CD4-positive, alpha-beta T cell (primary cell): ENCODE measurements at regions not wholly inside any gene's neighbourhood (a gene's known extent, or its start where the extent isn't known, plus 50 kb on each side); places are given as distances from the start of the nearest gene placed in this dataset.

Experiments used
- ATAC-seq: fragments of 200-7000 bp; cut with Tn5 transposase; one replicate; pipeline ENCODE4 v1.10.0; 2022; ENCODE audit warnings: mild to moderate bottlenecking; ENCODE audit not compliant: poor library complexity
- CTCF ChIA-PET: fragments of 350-600 bp; sonication (Branson Sonifier 250); formaldehyde crosslinking; loops from one replicate; lab custom pipeline; 2021; ENCODE audit warnings: antibody characterized with exemption, inconsistent platforms; lab: Charles Lee
- POLR2A ChIA-PET: fragments of 350-600 bp; sonication (Branson Sonifier 250); formaldehyde crosslinking; loops from one replicate; lab custom pipeline; 2021; ENCODE audit warnings: antibody characterized with exemption, inconsistent platforms; lab: Charles Lee
- DNase-seq, 14 experiments: peaks; one replicate each; pipeline ENCODE4 v3.0.0-alpha.2; 2013 to 2020; ENCODE audit warnings: mixed read lengths in 2 of 14
- H3K27ac ChIP-seq, 2 donors: one replicate each; pipeline versions ENCODE4 v1.5.1 to v1.7.0; 2013; ENCODE audit warnings: low read length in 2 of 2, low read depth in 1 of 2, mild to moderate bottlenecking in 1 of 2
- H3K27me3 ChIP-seq, 2 experiments: 1 replicate in 1 of 2; 2 replicates in 1 of 2; pipeline versions ENCODE4 v1.6.1 to v1.7.0; 2013; ENCODE audit warnings: low read length in 2 of 2, control low read depth in 1 of 2, mild to moderate bottlenecking in 1 of 2, moderate library complexity in 1 of 2; ENCODE audit not compliant: insufficient read depth in 2 of 2, control insufficient read depth in 1 of 2
- H3K36me3 ChIP-seq: one replicate; pipeline ENCODE4 v1.6.1; 2013; ENCODE audit warnings: low read length, control low read depth; ENCODE audit not compliant: insufficient read depth
- H3K4me1 ChIP-seq: one replicate; pipeline ENCODE4 v1.6.1; 2013; ENCODE audit warnings: low read length, control low read depth; ENCODE audit not compliant: insufficient read depth
- H3K4me3 ChIP-seq: one replicate; pipeline ENCODE4 v1.5.1; 2013; ENCODE audit warnings: mild to moderate bottlenecking, low read length, moderate library complexity
- H3K9me3 ChIP-seq, 2 experiments: 1 replicate in 1 of 2; 2 replicates in 1 of 2; pipeline versions ENCODE4 v1.6.1 to v1.7.0; 2013; ENCODE audit warnings: low read length in 2 of 2, mild to moderate bottlenecking in 2 of 2, control low read depth in 1 of 2, moderate library complexity in 1 of 2; ENCODE audit not compliant: control insufficient read depth in 1 of 2, insufficient read depth in 1 of 2
- H3K27ac Mint-ChIP-seq: one replicate; pipeline ENCODE4 v1.8.0; 2020; ENCODE audit warnings: mixed read lengths
- H3K27me3 Mint-ChIP-seq: one replicate; pipeline ENCODE4 v1.8.0; 2021; ENCODE audit warnings: mixed read lengths
- H3K36me3 Mint-ChIP-seq: one replicate; pipeline ENCODE4 v1.8.0; 2021; ENCODE audit warnings: low read depth, mixed read lengths
- H3K4me1 Mint-ChIP-seq: one replicate; pipeline ENCODE4 v1.8.0; 2021; ENCODE audit warnings: low read depth, mixed read lengths
- H3K4me3 Mint-ChIP-seq: one replicate; pipeline ENCODE4 v1.8.0; 2020; ENCODE audit warnings: mild to moderate bottlenecking, mixed read lengths
- H3K9me3 Mint-ChIP-seq: one replicate; pipeline ENCODE4 v1.8.0; 2020; ENCODE audit warnings: mixed read lengths
- CTCF ChIP-seq: fragments of 200-600 bp; IDR thresholded peaks from one replicate; pipeline ENCODE4 v1.8.0; 2022; ENCODE audit warnings: antibody characterized with exemption, mild to moderate bottlenecking
- intact Hi-C, 2 experiments: fragments of 100-400 bp; cut with DNase I in 1 of 2; cut with micrococcal nuclease in 1 of 2; formaldehyde crosslinking; loops; one replicate each; pipeline versions ENCODE4 v1.15.1 to v1.9.0; 2023 to 2025; cut with DNase I, micrococcal nuclease

- no peaks in the 10 kb centered on the region for H3K4me1 Mint-ChIP-seq
- H3K27ac Mint-ChIP-seq: no peak overlapping the region
- intact Hi-C loops: no loop called here
- Histone ChIP-seq H3K27ac (no peak overlapping the region), H3K4me1 (no peaks in the 10 kb centered on the region), H3K36me3 (no peaks in the 10 kb centered on the region), H3K4me3 (no peak overlapping the region), H3K27me3 (no peaks in the 10 kb centered on the region), H3K9me3 (peaks cover 0 to 20% of the 10 kb centered on the region in 2 experiments)
- no peaks in the 10 kb centered on the region for H3K27me3 Mint-ChIP-seq
- no peaks in the 10 kb centered on the region for H3K36me3 Mint-ChIP-seq
- no peak for ATAC-seq
- no peak for DNase-seq
- no peak overlapping the region for H3K4me3 Mint-ChIP-seq
- H3K9me3 Mint-ChIP-seq: peaks cover 4% of the 10 kb centered on the region
- ChIA-PET CTCF (no interaction called here), POLR2A (no interaction called here)
- TF ChIP-seq CTCF: no peak
Observed at GRCh38 chr19:28022506-28022905, 1190.4 kb downstream of the UQCRFS1 start.

GRCh38 chr19:28021259-28022185 is 1191.4 kb downstream of the UQCRFS1 start:
- no peak overlapping the region for H3K27ac ChIP-seq
- H3K27me3 ChIP-seq: no peaks in the 10 kb centered on the region
- Mint-ChIP-seq H3K4me3 (no peak overlapping the region), H3K4me1 (no peaks in the 10 kb centered on the region), H3K9me3 (peaks cover 6% of the 10 kb centered on the region), H3K27me3 (no peaks in the 10 kb centered on the region), H3K36me3 (no peaks in the 10 kb centered on the region), H3K27ac (no peak overlapping the region)
- no peak for DNase-seq
- peaks cover 0 to 24% of the 10 kb centered on the region in 2 experiments for H3K9me3 ChIP-seq
- CTCF ChIA-PET: no interaction called here
- intact Hi-C loops: no loop called here
- no peaks in the 10 kb centered on the region for H3K36me3 ChIP-seq
- H3K4me1 ChIP-seq: no peaks in the 10 kb centered on the region
- POLR2A ChIA-PET: no interaction called here
- no peak overlapping the region for H3K4me3 ChIP-seq
- TF ChIP-seq CTCF: no peak
- no peak for ATAC-seq

- no peak for TF ChIP-seq CTCF
- H3K27ac ChIP-seq: no peak overlapping the region
- H3K36me3 ChIP-seq: no peaks in the 10 kb centered on the region
- no peak for DNase-seq
- CTCF ChIA-PET: no interaction called here
- H3K9me3 Mint-ChIP-seq: peaks cover 6% of the 10 kb centered on the region
- H3K4me3 Mint-ChIP-seq: no peak overlapping the region
- no peaks in the 10 kb centered on the region for H3K27me3 ChIP-seq
- intact Hi-C loops: no loop called here
- no peak overlapping the region for H3K27ac Mint-ChIP-seq
- POLR2A ChIA-PET: no interaction called here
- H3K4me1 Mint-ChIP-seq: no peaks in the 10 kb centered on the region
- H3K4me3 ChIP-seq: no peak overlapping the region
- H3K4me1 ChIP-seq: no peaks in the 10 kb centered on the region
- no peaks in the 10 kb centered on the region for H3K27me3 Mint-ChIP-seq
- no peaks in the 10 kb centered on the region for H3K36me3 Mint-ChIP-seq
- peaks cover 0 to 24% of the 10 kb centered on the region in 2 experiments for H3K9me3 ChIP-seq
- ATAC-seq: no peak
Observed at GRCh38 chr19:28020619-28021258, 1192.2 kb downstream of the UQCRFS1 start.
